ENCODE measurements at regions not wholly inside any gene's neighbourhood (a gene's known extent, or its start where the extent isn't known, plus 50 kb on each side); places are given as distances from the start of the nearest gene placed in this dataset.

DNA sequence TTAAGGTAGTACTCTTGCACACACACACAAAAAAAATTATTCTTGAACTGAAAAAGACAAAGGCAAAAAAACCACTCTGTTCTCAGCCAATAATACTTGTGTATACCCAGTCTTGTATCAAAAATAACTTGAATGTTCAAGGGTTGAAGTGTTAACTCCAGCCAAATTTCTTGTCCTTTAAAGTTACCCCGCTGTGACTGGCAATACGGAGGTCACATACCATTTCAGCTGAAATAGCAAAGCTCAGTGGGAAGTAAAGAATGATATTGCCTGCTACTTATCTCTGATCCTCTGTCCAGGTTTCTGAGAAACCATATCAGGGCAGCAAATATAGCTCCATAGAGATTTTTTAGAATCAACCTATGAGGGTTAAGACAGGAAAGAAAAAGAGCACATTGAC, 167.4 kb downstream of the C12orf50 start:
- H3K4me2 ChIP-seq (replicated peaks; ENCODE audit: extremely low read depth, low read length, poor library complexity, severe bottlenecking): no peak overlapping the region
- H3K9me3 ChIP-seq (replicated peaks in 1 of 2; ENCODE audit: control insufficient read depth in 1 of 2, insufficient read depth in 1 of 2, low read length in 2 of 2): no peaks in the 10 kb centered on the region
- Mint-ChIP-seq H3K27ac (no peak overlapping the region), H3K4me3 (no peak overlapping the region), H3K36me3 (no peaks in the 10 kb centered on the region), H3K27me3 (ENCODE audit: low read depth in 3 of 3) (peaks cover 0 to 2% (median 2%) of the 10 kb centered on the region in 3 donors), H3K9me3 (no peaks in the 10 kb centered on the region), H3K4me1 (no peaks in the 10 kb centered on the region)
- H4K20me1 ChIP-seq (ENCODE audit: insufficient read depth, low read length): no peaks in the 10 kb centered on the region
- 80% methylated on average over 1 of the region's 2 CpGs for WGBS (ENCODE audit: insufficient coverage)
- DNase-seq: no peak
- no peak overlapping the region for H3K9ac ChIP-seq (ENCODE audit: insufficient read depth, low read length, poor library complexity, severe bottlenecking)
- no peak overlapping the region for H3K27ac ChIP-seq (ENCODE audit: low read depth in 1 of 2, low read length in 2 of 2)
- intact Hi-C loops (cut with micrococcal nuclease): no loop called here
- no peaks in the 10 kb centered on the region for H3K4me1 ChIP-seq (ENCODE audit: control insufficient read depth in 1 of 2, insufficient read depth in 2 of 2, low read length in 2 of 2)
- no peaks in the 10 kb centered on the region for H3K36me3 ChIP-seq (replicated peaks in 1 of 2; ENCODE audit: control insufficient read depth in 1 of 2, insufficient read depth in 2 of 2, low read length in 2 of 2)
- H3K79me2 ChIP-seq (ENCODE audit: insufficient read depth, low read length): no peaks in the 10 kb centered on the region
- TF ChIP-seq, protein P1, sequence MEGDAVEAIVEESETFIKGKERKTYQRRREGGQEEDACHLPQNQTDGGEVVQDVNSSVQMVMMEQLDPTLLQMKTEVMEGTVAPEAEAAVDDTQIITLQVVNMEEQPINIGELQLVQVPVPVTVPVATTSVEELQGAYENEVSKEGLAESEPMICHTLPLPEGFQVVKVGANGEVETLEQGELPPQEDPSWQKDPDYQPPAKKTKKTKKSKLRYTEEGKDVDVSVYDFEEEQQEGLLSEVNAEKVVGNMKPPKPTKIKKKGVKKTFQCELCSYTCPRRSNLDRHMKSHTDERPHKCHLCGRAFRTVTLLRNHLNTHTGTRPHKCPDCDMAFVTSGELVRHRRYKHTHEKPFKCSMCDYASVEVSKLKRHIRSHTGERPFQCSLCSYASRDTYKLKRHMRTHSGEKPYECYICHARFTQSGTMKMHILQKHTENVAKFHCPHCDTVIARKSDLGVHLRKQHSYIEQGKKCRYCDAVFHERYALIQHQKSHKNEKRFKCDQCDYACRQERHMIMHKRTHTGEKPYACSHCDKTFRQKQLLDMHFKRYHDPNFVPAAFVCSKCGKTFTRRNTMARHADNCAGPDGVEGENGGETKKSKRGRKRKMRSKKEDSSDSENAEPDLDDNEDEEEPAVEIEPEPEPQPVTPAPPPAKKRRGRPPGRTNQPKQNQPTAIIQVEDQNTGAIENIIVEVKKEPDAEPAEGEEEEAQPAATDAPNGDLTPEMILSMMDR (IDR thresholded peaks at IDR 0.05): no peak
- H2AFZ ChIP-seq (ENCODE audit: insufficient read depth, low read depth, low read length, poor library complexity, severe bottlenecking): no peak overlapping the region
- H3K27me3 ChIP-seq (ENCODE audit: control insufficient read depth in 2 of 2, insufficient read depth in 2 of 2, low read length in 2 of 2): no peaks in the 10 kb centered on the region
- no peak overlapping the region for H3K4me3 ChIP-seq (replicated peaks in 1 of 3; ENCODE audit: low read depth in 2 of 3, low read length in 3 of 3)

DNA sequence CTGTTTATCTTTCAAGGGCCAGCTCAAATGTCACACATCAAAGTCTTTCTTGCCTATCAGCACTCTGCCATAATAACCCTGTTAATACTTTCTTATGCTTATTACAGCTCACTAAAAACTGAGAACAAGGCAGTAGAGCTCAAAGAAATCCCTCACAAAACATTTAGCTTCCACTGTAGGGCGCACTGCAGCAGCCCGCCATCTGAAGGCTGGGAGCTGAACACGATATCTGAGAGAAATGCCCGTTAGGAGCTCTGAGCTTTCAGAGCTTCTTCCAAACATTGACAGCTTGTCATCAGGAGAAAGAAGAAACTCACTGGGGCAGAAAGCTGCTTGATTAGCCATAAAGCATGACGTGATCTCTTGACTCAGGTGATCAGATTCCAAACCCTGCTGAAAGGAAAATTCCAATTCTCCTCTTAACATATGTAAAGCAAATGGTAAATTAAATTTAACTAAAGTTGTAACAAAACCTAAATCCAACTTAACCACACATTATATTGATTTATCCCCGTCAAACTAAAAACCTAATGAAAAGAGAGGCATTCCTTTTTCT, 175.7 kb downstream of the C12orf50 start:
- H3K27ac Mint-ChIP-seq: no peak overlapping the region
- H3K9ac ChIP-seq (ENCODE audit: insufficient read depth, low read length, poor library complexity, severe bottlenecking): no peak overlapping the region
- H3K27me3 Mint-ChIP-seq (ENCODE audit: low read depth in 3 of 3): peaks cover 0 to 1% (median 0%) of the 10 kb centered on the region in 3 donors
- no peaks in the 10 kb centered on the region for H3K79me2 ChIP-seq (ENCODE audit: insufficient read depth, low read length)
- TF ChIP-seq, protein P1 (IDR thresholded peaks at IDR 0.05): no peak
- no peak overlapping the region for H3K4me2 ChIP-seq (replicated peaks; ENCODE audit: extremely low read depth, low read length, poor library complexity, severe bottlenecking)
- H3K36me3 Mint-ChIP-seq: no peaks in the 10 kb centered on the region
- H3K4me1 ChIP-seq (ENCODE audit: control insufficient read depth in 1 of 2, insufficient read depth in 2 of 2, low read length in 2 of 2): no peaks in the 10 kb centered on the region
- no peak overlapping the region for H2AFZ ChIP-seq (ENCODE audit: insufficient read depth, low read depth, low read length, poor library complexity, severe bottlenecking)
- no peaks in the 10 kb centered on the region for H3K36me3 ChIP-seq (replicated peaks in 1 of 2; ENCODE audit: control insufficient read depth in 1 of 2, insufficient read depth in 2 of 2, low read length in 2 of 2)
- H3K9me3 ChIP-seq (replicated peaks in 1 of 2; ENCODE audit: control insufficient read depth in 1 of 2, insufficient read depth in 1 of 2, low read length in 2 of 2): no peaks in the 10 kb centered on the region
- intact Hi-C loops (cut with micrococcal nuclease): no loop called here
- no peak overlapping the region for H3K4me3 ChIP-seq (replicated peaks in 1 of 3; ENCODE audit: low read depth in 2 of 3, low read length in 3 of 3)
- H3K27ac ChIP-seq (ENCODE audit: low read depth in 1 of 2, low read length in 2 of 2): no peak overlapping the region
- no peaks in the 10 kb centered on the region for H4K20me1 ChIP-seq (ENCODE audit: insufficient read depth, low read length)
- WGBS (ENCODE audit: insufficient coverage): 97% methylated on average over 4 of the region's 6 CpGs
- H3K27me3 ChIP-seq (ENCODE audit: control insufficient read depth in 2 of 2, insufficient read depth in 2 of 2, low read length in 2 of 2): no peaks in the 10 kb centered on the region
- no peaks in the 10 kb centered on the region for H3K4me1 Mint-ChIP-seq
- H3K9me3 Mint-ChIP-seq: peaks cover 0 to 2% (median 0%) of the 10 kb centered on the region in 7 donors
- DNase-seq: no peak
- H3K4me3 Mint-ChIP-seq: no peak overlapping the region

All from CD14-positive monocyte (primary cell).